Epidermal melanocyte (primary cell): ENCODE measurements at regions not wholly inside any gene's neighbourhood (a gene's known extent, or its start where the extent isn't known, plus 50 kb on each side); places are given as distances from the start of the nearest gene placed in this dataset.
"Not testable (repeated sequence)": the region's sequence is repeated elsewhere in the genome, so short reads cannot be mapped to it uniquely, and the experiment has no call there.

ENCODE experiments used
- DNase-seq: peaks from one replicate; pipeline ENCODE4 v3.0.0; 2011; ENCODE audit warnings: low spot score; ENCODE audit not compliant: insufficient read length

DNA sequence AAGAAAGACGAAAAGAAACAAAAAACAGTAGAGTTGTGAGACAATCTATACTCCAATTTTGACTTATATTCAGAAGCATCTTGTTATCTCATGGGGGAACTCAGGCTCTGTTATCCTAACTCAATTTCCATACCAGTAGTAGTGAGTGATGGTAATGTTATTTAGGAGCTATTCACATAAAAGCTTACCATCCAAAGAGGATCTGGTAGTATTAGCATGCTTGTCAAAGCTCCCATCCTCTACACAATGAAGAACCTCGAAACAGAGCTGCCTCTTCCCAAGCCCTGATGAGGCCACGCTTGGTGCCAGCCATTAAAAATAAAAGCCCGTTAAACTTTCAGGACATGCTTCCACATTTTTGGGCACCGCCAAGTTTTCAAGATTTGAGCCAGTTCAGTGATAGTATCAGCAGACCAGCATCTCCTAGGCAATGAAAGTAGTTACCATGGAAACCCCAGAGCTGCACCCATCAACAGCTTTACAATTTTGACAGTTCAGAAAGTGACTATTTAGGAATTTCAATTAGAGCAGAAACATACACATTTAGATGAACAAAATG, 173.3 kb downstream of the CD83 start:
- no peak for DNase-seq

DNA sequence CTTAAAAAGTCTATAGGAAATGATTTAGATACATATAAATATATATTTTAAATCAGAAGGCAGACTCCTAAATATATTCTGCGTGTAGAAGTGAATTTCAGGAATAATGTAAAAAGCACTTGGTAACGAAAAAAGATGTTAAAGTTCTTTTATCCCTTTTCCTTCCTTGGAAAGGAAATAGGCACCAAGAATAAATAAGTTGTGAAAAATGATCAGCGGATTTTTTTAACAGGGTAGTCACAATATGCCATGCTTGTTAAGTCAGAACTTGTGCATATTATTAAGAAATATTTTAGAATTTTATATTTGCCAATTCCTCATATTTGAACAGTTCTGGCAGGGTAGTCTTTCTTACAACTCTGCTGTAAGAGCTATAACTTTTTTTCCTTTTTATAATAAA, 173.8 kb downstream of the CD83 start:
- DNase-seq, result no peak

DNA sequence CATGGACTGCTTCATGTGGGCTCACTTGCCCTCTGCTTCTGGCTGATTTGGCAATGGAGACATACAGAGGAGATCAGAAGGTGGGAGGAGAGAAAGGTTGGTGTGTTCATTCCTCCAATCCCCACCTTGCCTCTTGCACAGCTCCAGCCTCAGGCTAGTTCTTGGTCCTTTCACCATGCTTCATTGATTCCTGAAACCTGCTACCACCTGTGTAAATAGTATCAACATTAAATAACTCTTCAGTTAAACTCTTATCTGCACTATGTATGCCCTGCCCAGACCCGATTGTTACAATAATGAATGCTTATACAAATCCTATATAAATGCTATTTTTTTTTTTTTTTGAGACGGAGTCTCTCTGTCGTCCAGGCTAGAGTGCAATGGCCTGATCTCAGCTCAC, 174.5 kb downstream of the CD83 start:
- no peak for DNase-seq

DNA sequence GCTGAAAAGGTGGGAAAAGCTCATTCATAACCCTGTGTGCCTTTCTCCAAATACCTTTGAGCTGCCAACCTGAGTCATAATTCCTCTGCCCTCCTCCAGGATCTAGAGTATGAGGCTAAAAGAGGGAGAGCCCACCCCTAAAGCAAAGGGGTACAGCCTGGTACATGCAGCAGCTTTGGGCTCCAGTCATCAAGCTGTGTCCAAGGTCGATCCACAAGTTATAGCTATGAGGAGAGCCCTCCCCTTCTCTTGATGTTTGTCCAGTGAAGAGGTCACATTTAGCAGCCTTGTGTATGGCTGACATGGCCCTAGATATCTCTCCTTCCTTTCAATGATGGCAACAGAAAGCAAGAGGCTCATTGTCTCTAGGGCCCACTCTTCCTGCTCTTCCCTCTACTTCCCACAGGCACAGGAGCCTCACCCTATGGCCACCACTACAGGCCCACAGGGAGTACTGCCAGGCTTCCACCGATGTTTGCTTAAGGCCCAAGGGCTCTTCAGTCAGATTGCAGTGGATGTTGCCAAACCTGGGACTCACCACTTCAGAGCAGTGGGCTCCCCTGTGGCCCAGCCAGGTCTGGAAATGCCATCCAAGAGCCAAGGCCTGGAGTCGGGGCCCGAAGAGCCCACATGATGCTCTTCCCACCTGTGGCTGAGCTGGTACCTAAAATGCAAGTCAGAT, 176.8 kb downstream of the CD83 start:
- no peak for DNase-seq

DNA sequence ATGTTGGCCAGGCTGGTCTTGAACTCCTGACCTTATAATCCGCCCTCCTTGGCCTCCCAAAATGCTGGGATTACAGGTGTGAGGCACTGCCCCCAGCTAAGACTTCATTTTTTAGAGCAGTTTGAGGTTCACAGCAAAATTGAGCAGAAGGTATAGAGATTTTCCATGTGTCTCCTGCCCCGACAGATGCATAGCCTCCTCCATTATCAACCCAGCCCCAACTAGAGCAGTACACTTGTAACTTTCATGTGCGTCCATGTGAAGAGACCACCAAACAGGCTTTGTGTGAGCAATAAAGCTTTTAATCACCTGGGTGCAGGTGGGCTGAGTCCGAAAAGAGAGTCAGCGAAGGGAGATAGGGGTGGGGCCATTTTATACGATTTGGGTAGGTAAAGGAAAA, 179.1 kb downstream of the CD83 start:
- not testable (repeated sequence) for DNase-seq

DNA sequence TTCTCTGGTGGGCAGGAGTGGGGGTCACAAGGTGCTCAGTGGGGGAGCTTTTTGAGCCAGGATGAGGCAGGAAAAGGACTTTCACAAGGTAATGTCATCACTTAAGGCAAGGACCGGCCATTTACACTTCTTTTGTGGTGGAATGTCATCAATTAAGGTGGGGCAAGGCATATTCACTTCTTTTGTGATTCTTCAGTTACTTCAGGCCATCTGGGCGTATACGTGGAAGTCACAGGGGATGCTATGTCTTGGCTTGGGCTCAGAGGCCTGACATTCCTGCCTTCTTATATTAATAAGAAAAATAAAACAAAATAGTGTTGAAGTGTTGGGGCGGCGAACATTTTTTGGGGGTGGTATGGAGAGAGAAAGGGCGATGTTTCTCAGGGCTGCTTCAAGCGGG, 179.5 kb downstream of the CD83 start:
- not testable (repeated sequence) for DNase-seq

DNA sequence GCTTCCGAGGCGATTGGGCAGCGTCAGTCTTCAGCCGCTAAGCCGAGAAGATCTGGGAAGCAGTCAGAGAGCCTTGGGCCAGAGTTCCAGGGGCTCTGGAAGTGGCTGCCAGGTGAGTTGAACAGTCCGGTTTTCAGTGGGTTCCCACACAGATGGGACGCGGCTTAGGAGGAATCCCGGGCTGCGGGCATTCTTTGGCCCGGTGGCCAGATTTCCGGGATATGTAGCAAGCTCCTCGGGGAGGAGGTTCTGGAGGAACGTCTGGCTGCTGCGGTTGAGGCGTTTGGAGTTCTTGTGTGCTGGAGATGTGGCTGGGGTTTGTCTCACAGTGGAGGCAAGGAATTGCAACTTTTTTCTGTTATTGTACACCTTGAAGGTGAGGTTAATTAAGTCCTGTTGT, 182.6 kb downstream of the CD83 start:
- not testable (repeated sequence) for DNase-seq

DNA sequence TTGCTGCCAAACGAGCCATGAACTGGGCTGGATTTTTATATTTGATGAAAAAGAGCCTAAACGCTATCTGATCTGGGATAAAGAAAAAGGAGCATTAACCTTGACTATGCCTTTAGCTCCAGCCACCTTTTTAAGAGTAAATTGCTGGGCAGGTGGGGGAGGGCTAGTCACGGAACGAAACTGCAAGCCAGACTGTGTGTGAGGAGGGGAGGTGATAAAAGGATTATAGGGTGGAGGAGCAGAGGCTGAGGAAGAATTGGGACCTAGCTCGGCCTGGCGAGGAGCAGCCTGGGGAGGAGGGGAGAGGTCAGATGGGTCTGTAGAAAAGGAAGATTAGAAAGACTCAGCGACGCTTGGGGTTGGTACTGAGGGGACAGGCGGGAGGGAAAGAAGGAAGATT, 183.1 kb downstream of the CD83 start:
- DNase-seq, result not testable (repeated sequence)

DNA sequence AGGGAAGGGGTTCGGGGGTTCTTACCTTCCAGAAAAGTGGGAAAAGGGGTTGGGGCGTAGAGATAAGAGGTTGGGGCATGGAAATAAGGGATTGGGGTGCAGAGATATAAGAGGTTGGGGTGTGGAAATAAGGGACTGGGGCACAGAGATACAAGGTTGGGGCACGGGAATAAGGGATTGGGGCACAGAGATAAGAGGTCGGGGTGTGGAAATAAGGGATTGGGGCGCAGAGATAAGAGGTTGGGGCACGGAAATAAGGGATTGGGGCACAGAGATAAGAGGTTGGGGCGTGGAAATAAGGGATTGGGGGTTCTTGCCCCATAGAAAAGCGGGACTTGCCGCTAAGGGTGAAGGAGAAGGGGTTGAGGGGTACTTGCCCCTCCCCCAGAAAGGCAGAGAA, 183.9 kb downstream of the CD83 start:
- DNase-seq, result not testable (repeated sequence)

DNA sequence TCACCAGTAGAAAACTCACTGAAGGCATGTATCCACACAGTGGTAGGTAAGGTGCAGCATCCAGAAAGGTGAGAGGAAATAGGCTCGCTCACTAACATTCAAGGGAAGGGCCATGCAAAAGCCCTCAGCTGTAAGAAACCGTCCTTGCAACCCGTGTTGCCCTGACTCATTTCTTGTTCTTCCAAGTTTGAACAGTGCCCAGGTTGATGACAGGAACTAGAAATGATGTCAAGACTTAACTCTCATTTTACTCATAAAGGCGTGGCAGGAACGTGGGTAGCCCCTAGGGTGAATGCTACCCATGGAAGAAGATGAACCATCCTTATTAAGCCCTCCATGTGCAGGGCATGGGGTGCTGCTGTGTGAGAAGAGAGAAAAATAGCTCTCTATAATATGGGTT, 187.6 kb downstream of the CD83 start:
- DNase-seq, result no peak

DNA sequence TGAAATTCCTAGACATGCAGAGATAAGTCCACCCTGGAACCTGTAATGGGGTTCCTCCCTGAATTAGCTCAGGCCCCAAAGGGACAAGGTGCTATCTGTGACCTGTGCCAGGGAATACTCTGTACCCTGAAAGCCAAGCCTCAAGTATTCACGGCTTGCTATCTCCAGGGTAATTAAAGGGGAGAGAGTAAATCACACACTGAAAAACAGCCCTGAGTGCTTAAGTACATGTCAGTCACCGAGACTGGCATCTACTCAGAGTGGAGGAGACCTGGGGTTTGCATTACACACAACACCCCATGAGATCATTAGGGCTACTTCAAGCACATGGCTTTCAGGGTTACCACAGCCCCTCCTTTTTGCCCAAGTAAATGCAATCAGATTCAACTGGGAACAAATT, 188.1 kb downstream of the CD83 start:
- DNase-seq, result no peak

DNA sequence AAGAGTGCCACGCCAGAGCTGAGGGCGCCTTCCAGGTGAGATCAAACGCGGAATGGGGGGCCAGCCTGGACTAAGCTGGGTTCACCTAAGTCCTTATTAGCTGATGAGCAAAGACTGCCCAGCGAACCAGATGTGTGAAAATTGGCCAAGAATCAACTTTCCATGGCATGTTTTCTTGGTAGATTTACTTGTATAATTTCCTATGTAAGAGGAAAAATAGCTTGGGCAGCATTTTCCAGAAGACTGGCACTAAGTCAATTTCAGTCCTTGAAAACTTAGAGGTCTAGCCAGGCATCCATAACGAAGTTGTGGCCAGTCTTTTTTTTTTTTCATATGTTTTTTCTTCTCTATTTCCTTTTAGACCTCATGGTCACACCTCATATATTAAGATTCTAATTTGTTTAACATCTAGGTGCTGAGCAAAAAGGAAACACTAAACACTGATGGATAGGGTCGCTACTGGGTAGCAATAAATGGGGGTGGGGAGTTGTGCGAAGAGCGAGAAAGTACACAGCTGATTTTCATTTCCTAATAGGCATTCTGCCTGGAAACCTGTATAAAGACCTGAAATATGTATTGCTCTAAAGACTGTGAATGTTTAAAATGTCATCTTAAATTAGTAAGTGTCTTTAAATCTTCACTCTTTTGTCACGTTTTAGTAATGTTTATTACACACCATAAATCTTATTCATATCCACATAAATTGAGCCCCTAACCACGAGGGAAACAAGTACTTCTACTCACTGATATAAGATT, 188.8 kb downstream of the CD83 start:
- no peak for DNase-seq

DNA sequence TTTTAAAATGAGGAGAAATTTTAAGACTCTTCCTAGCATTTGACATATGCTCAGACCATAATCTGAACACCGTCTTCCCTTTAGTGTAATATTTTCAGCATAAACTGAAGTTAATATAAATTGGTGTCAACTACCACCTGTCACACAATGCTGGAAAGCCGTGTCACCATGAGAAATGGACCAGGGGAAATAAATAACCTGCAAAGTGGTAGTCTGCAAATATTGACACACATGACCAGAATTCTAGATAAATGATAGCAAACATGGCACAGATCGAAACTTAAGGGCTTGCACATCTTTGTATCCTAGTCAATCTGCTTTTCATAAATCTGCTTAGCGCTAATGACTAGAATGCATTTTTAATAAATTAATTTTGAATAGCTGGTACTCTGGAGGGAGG, 191.9 kb downstream of the CD83 start:
- DNase-seq, result no peak

DNA sequence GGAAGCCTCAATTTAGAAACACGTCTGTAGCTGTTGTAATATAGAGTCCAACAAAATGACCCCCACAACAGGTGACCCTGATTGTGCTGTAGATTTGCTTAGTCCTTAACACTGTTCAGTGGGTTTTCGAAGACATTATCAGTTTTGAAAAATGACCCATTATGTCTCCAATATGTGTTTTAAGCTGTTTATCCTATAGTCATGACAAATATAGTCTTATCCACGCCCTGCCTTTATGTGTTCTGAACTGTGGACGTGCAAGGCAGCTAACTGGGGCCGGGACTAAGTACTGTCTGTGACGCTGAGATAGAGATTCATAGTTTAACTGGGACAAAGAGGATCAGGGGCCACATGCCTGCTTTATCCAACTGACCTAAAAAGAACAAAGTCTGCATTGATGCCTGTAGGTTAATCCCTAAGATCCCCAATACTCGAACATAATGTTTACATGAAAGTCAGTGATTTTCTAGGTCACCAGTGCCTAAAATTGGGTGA, 192.4 kb downstream of the CD83 start:
- DNase-seq, result no peak

DNA sequence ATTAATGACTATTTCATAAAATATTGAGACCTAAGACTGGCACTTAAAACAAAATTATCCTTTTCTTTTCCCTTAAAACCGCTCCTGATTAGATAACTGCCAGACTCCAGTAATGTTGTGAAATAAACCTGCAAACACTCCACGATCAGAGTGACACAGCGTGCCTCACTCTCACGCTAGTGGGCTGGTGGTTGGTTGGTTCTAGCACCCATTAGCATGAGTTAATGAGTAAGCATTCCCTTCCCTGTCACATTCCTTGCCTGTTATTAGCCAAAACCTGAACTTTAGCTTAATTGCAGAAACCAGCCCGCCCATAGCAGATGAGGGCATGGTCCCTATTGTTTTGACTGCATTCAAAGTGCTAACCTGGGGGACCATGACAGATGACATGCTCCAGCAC, 193.4 kb downstream of the CD83 start:
- no peak for DNase-seq

DNA sequence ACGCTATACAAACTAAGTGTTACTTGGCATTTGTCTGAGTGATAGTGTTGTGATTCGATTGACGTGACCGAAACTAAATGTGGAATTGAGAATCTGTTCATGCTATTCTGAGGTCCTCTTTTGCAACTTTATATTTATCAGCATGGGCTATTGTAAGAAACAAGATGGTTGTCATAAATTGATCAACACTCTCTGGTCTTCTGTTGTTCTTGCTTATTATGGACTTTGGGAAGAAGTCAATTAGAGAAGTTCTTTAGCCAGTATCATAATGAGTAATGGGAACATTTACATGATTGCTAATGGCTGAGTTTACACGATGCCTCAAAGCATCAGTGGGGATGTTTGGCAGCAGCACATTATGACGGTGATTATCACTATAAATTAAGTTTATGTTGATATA, 195.0 kb downstream of the CD83 start:
- DNase-seq, result no peak

DNA sequence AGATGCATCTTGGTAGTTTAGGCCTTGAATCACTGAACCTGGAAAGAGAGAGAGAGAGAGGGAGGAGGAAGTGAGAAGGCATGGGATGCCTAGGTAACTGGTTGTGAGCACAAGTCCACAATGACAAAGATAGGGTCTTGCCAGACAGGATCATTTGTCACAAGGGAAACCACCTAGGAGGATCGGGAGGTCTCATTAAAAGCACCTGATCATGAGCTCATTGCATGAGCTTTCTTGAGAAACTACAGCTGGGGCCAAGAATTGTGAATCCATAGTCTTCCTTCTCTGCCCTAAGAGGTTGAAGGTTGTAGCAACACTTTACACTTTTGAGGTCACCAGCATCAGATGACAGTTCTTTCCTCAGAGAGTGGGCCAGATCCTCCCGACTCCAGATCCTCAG, 195.7 kb downstream of the CD83 start:
- no peak for DNase-seq

DNA sequence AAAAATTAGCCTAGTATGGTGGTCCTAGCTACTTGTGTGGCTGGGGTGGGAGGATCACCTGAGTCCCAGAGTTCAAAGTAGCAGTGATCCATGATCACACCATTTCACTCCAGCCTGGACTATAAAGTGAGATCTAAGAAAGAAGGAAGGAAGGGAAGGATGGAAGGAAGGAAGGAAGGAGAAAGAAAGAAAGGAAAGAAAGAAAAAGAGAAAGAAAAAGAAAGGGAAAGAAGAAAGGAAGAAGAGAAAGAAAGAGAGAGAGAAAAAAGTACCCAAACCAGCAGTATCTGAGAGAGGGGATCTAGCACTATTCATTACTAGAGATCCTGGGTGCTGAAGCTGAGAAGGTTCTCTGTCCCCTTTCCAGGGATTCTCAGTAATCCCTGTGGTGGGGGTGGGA, 197.8 kb downstream of the CD83 start:
- no peak for DNase-seq

DNA sequence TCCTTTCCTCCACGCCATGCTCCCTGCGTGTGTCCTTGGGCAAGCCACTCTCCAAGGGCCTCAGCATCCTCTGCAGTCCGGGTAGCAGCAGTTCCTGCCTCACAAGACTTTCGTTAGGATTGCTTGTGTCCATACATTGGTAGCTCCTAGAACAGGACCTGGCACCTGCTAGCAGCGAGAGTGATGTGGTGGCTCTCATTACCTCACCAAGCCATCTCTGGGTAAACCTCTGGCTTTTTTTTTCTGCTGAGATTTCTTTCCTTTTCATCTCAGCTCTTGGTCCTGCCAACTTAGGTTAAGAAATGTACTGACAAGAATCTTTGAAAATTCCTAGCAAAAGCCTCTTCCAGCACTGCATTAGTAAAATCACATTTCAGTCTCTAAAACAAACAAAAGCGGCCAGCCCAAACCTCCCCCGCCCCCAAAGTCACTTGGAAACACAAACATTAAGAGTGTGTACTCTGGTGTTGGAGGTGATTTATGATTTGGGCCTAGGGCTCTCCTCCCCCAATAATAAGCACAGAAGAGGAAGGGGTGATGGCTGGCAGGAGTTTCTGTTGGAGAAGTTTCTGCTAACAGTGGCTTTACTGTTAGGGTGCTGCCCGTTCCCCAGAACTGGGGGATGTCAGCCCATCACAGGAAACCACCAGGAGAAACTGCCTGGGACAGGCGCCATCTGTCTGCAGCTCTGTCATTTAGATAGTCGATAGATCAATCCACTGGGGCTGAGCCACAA, 199.2 kb downstream of the CD83 start:
- DNase-seq, result no peak

DNA sequence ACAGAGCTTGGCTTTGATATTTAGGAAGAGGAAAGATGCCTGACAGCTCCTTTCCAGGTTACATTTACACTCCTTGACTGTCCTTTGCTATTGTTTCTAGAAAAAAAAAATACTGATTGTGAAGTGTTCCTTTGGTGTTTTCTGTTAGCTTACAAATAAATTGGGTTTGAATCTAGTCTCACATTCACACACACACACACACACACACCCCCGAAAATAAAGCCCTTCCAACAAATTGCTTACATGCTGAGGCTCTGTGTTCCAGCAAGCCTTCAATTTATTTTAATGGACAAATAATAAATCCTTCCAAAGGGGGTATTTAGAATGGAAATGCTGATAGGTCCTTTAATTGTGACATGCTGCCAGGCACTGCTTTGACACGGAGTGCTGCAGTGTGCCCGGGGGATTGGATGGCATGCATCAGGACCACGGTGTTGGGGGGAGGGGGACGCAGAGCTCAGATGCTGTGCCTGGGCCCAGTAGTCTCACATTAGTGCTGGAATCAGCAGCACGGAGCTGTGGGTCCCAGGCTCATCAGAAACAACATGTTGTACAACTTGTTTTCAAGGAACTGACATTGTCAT, 199.9 kb downstream of the CD83 start:
- no peak for DNase-seq

DNA sequence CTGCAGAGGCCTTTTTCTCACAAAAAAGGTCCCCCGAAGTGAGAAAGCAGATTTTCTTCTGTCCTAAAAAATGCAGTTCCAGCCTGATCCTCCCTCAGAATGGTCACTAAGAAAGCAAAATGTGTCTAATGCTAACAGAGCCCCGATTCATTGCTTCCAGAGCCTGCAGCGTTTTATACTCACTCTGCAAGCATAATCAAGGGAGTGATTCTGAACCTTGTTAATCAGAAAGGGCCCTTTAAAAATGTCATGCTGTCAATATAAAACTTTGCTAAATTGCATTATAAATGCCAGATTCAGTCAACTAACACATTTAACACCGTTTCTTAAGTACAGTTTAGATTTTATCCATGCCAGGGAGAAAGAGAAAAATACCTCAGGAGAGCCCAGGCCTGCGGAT, 202.8 kb downstream of the CD83 start:
- DNase-seq, result peak; percentile 46
